Cardiac muscle cell (in vitro differentiated cells and primary cell): ENCODE measurements at regions not wholly inside any gene's neighbourhood (a gene's known extent, or its start where the extent isn't known, plus 50 kb on each side); places are given as distances from the start of the nearest gene placed in this dataset.

ENCODE experiments used
- DNase-seq, 2 donors: peaks; one replicate each; pipeline versions ENCODE4 v3.0.0 to v3.0.0-alpha.2; 2010 to 2017; ENCODE audit warnings: low read depth in 1 of 2, low spot score in 1 of 2
- H3K27ac ChIP-seq: fragments of 200-600 bp; sonication (generic); 2 replicates; pipeline ENCODE4 v1.5.1; 2016
- H3K27me3 ChIP-seq: fragments of 200-600 bp; sonication (generic); 2 replicates; pipeline ENCODE4 v1.6.0; 2016; ENCODE audit warnings: control low read depth
- H3K36me3 ChIP-seq: fragments of 200-600 bp; sonication (generic); 2 replicates; pipeline ENCODE4 v1.5.1; 2016; ENCODE audit warnings: control low read depth
- H3K4me1 ChIP-seq: fragments of 200-600 bp; sonication (generic); 2 replicates; pipeline ENCODE4 v1.8.1; 2017; ENCODE audit warnings: low read depth, mild to moderate bottlenecking, mixed run types
- H3K4me3 ChIP-seq: fragments of 200-600 bp; sonication (generic); 2 replicates; pipeline ENCODE4 v1.5.1; 2016; ENCODE audit warnings: mild to moderate bottlenecking
- H3K9me3 ChIP-seq: fragments of 200-600 bp; sonication (generic); 2 replicates; pipeline ENCODE4 v1.5.1; 2017; ENCODE audit warnings: low read depth, mild to moderate bottlenecking, control low read depth
- TF ChIP-seq, protein P1 (sequence below): IDR thresholded peaks from 2 replicates; pipeline ENCODE4 v1.5.1; 2012; ENCODE audit warnings: low read depth, mild to moderate bottlenecking, low read length

- peak in 1 of 2 donors; percentile 89 for DNase-seq
- Histone ChIP-seq H3K9me3 (no peaks in the 10 kb centered on the region), H3K27me3 (no peaks in the 10 kb centered on the region), H3K27ac (no peak overlapping the region), H3K36me3 (no peaks in the 10 kb centered on the region), H3K4me1 (no peaks in the 10 kb centered on the region), H3K4me3 (no peak overlapping the region)
- TF ChIP-seq, protein P1, sequence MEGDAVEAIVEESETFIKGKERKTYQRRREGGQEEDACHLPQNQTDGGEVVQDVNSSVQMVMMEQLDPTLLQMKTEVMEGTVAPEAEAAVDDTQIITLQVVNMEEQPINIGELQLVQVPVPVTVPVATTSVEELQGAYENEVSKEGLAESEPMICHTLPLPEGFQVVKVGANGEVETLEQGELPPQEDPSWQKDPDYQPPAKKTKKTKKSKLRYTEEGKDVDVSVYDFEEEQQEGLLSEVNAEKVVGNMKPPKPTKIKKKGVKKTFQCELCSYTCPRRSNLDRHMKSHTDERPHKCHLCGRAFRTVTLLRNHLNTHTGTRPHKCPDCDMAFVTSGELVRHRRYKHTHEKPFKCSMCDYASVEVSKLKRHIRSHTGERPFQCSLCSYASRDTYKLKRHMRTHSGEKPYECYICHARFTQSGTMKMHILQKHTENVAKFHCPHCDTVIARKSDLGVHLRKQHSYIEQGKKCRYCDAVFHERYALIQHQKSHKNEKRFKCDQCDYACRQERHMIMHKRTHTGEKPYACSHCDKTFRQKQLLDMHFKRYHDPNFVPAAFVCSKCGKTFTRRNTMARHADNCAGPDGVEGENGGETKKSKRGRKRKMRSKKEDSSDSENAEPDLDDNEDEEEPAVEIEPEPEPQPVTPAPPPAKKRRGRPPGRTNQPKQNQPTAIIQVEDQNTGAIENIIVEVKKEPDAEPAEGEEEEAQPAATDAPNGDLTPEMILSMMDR, result no peak
These were observed 219.3 kb downstream of the SPP2 start for GRCh38 chr2:234269769-234270204.

DNA sequence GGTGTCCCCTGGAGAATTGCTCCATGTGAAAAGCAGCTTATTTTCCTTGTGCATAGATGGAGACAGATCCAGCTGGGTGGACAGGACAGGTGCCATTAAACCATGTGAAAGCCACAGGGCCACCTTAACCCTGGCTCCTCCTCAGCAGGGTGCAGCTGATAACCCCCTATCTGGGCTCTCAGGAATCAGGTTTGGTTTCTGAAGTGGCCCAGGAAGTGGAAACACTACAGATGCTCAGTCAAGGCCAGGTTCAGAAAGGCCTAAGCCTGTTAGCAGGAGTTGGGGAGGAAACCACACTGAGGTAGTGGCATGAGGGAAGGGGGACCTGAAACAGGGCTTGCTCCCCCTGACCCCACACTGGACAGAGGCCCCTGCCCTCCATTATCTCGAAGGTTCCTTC, 217.0 kb downstream of the SPP2 start:
- H3K27ac ChIP-seq, result no peak overlapping the region
- H3K27me3 ChIP-seq, result no peaks in the 10 kb centered on the region
- no peak for DNase-seq
- H3K36me3 ChIP-seq, result no peaks in the 10 kb centered on the region
- no peaks in the 10 kb centered on the region for H3K9me3 ChIP-seq
- H3K4me3 ChIP-seq, result no peak overlapping the region
- TF ChIP-seq, protein P1, result no peak
- no peaks in the 10 kb centered on the region for H3K4me1 ChIP-seq

DNA sequence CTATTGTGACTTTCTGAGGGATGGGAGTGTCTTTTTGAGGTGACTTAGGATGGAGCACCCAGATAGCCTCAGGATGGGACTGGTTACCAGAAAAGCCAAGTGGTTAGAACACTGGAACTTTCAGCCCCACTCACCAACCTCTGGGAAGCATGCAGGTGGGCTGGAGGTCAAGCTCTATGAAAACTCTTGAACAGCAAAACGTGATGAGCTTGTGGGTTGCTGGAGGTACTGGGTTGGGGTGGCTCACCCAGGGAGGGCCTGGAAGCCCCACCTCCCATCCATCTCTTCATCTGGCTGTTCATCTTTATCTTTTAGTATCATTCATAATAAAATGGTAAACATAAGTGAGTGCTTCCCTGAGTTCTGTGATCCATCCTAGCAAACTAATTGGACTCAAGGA, 216.4 kb downstream of the SPP2 start:
- H3K27ac ChIP-seq, result no peak overlapping the region
- H3K36me3 ChIP-seq, result no peaks in the 10 kb centered on the region
- no peak for DNase-seq
- TF ChIP-seq, protein P1, result no peak
- no peaks in the 10 kb centered on the region for H3K9me3 ChIP-seq
- no peaks in the 10 kb centered on the region for H3K4me1 ChIP-seq
- H3K27me3 ChIP-seq, result no peaks in the 10 kb centered on the region
- no peak overlapping the region for H3K4me3 ChIP-seq

GRCh38 chr2:234265206-234265605, 214.7 kb downstream of the SPP2 start:
- Histone ChIP-seq H3K9me3 (no peaks in the 10 kb centered on the region), H3K27me3 (no peaks in the 10 kb centered on the region), H3K4me1 (no peaks in the 10 kb centered on the region), H3K4me3 (no peak overlapping the region), H3K36me3 (no peaks in the 10 kb centered on the region), H3K27ac (no peak overlapping the region)
- no peak for DNase-seq
- TF ChIP-seq, protein P1, result no peak

DNA sequence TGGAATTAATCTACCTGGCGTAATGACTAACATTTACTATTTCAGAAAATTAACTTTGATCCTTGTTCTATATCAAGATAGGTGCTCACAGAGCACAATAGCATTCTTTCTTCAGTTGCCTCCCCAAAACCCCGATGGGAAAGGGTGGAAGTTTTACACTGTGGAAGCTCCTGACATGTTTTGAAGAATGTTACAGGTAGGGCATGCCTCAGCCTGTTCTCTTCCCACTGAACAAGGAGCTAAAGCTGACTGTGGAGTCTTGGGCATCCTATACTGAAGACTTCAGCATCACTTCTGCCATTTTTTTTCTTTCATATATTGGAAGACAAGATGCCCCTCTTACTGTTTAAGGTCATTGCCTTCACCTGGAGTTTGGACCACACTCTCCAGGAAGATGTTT, 211.2 kb downstream of the SPP2 start:
- Histone ChIP-seq H3K4me1 (no peaks in the 10 kb centered on the region), H3K36me3 (no peaks in the 10 kb centered on the region), H3K9me3 (no peaks in the 10 kb centered on the region), H3K27me3 (no peaks in the 10 kb centered on the region), H3K4me3 (no peak overlapping the region), H3K27ac (no peak overlapping the region)
- no peak for DNase-seq
- TF ChIP-seq, protein P1, result no peak

DNA sequence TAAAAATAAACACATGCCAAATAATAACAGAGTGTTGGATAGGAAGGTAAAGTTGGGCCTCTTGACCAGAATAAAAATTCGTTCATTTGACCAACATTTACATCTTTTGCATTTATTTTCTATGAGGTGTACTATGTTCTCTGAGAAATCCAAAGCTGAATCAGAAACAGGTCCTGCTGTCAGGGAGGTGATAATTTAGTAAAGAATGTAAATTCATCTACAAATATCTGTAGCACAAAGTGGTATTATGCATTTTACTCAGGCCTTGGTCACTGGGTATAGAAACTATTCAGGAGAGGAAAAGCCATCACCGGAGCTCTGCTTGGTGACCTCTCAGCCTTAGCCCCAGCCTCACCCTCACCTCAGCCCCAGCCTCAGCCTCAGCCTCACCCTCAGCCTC, 208.9 kb downstream of the SPP2 start:
- H3K9me3 ChIP-seq, result no peaks in the 10 kb centered on the region
- H3K4me3 ChIP-seq, result no peak overlapping the region
- H3K36me3 ChIP-seq, result no peaks in the 10 kb centered on the region
- DNase-seq, result no peak
- H3K27me3 ChIP-seq, result no peaks in the 10 kb centered on the region
- no peak overlapping the region for H3K27ac ChIP-seq
- TF ChIP-seq, protein P1, result no peak
- H3K4me1 ChIP-seq, result no peaks in the 10 kb centered on the region
